T-cell (primary cell): ENCODE measurements at regions not wholly inside any gene's neighbourhood (a gene's known extent, or its start where the extent isn't known, plus 50 kb on each side); places are given as distances from the start of the nearest gene placed in this dataset.

Experiments used
- ATAC-seq, 4 experiments: fragments of 200-7000 bp in 3 of 4; fragments of 150-1000 bp in 1 of 4; cut with Tn5 transposase; replicated peaks in 1 of 4; 1 replicate in 3 of 4; 2 replicates in 1 of 4; pipeline ENCODE4 v1.10.0; 2021; ENCODE audit warnings: moderate library complexity in 3 of 4, mild to moderate bottlenecking in 2 of 4, moderate number of reproducible peaks in 1 of 4
- CTCF ChIA-PET, 2 donors: fragments of 300-600 bp; sonication (Branson Sonifier 250); formaldehyde crosslinking; loops; one replicate each; lab custom pipeline; 2022; ENCODE audit warnings: antibody characterized with exemption in 2 of 2; lab: Charles Lee
- POLR2A ChIA-PET, 2 donors: fragments of 300-600 bp; sonication (Branson Sonifier 250); formaldehyde crosslinking; loops; one replicate each; lab custom pipeline; 2022; ENCODE audit warnings: antibody characterized with exemption in 2 of 2; lab: Charles Lee
- DNase-seq, 35 experiments: peaks; one replicate each; pipeline versions ENCODE4 v3.0.0 to v3.0.0-alpha.2; 2013 to 2023
- H3K27ac ChIP-seq: one replicate; pipeline ENCODE4 v1.5.1; 2013; ENCODE audit warnings: low read length
- H3K27me3 ChIP-seq, 2 experiments: replicated peaks in 1 of 2; 1 replicate in 1 of 2; 2 replicates in 1 of 2; pipeline versions ENCODE4 v1.6.1 to v1.7.0; 2013; ENCODE audit warnings: low read length in 1 of 2, mixed read lengths in 1 of 2; ENCODE audit not compliant: control insufficient read depth in 2 of 2, insufficient read depth in 2 of 2; ENCODE audit errors: extremely low read depth in 1 of 2
- H3K36me3 ChIP-seq, 2 donors: 1 replicate in 1 of 2; 2 replicates in 1 of 2; pipeline versions ENCODE4 v1.6.1 to v1.7.0; 2013; ENCODE audit warnings: low read length in 1 of 2; ENCODE audit not compliant: control insufficient read depth in 2 of 2, insufficient read depth in 1 of 2; ENCODE audit errors: extremely low read depth in 1 of 2
- H3K4me1 ChIP-seq, 2 experiments: 1 replicate in 1 of 2; 2 replicates in 1 of 2; pipeline versions ENCODE4 v1.6.1 to v1.7.0; 2013; ENCODE audit warnings: low read length in 2 of 2, mixed read lengths in 1 of 2; ENCODE audit not compliant: insufficient read depth in 2 of 2, control insufficient read depth in 1 of 2; ENCODE audit errors: extremely low read depth in 1 of 2
- H3K4me3 ChIP-seq, 2 donors: 1 replicate in 1 of 2; 2 replicates in 1 of 2; pipeline versions ENCODE4 v1.5.1 to v1.7.0; 2013; ENCODE audit warnings: mild to moderate bottlenecking in 2 of 2, low read length in 1 of 2, moderate library complexity in 1 of 2; ENCODE audit not compliant: control insufficient read depth in 1 of 2; ENCODE audit errors: extremely low read depth in 1 of 2
- H3K9me3 ChIP-seq: 2 replicates; pipeline ENCODE4 v1.7.0; 2013
- H3K27ac Mint-ChIP-seq, 2 donors: one replicate each; pipeline ENCODE4 v1.8.0; 2020 to 2021; ENCODE audit warnings: mild to moderate bottlenecking in 2 of 2, mixed read lengths in 2 of 2
- H3K27me3 Mint-ChIP-seq, 2 donors: one replicate each; pipeline ENCODE4 v1.8.0; 2021 to 2022; ENCODE audit warnings: mixed read lengths in 2 of 2
- H3K36me3 Mint-ChIP-seq: one replicate; pipeline ENCODE4 v1.8.0; 2021; ENCODE audit warnings: mixed read lengths
- H3K4me1 Mint-ChIP-seq, 3 donors: one replicate each; pipeline ENCODE4 v1.8.0; 2020 to 2022; ENCODE audit warnings: mixed read lengths in 3 of 3, mild to moderate bottlenecking in 1 of 3
- H3K4me3 Mint-ChIP-seq, 3 donors: one replicate each; pipeline ENCODE4 v1.8.0; 2020 to 2022; ENCODE audit warnings: mild to moderate bottlenecking in 3 of 3, mixed read lengths in 3 of 3, moderate library complexity in 3 of 3
- H3K9me3 Mint-ChIP-seq, 3 donors: one replicate each; pipeline ENCODE4 v1.8.0; 2020 to 2022; ENCODE audit warnings: mixed read lengths in 3 of 3
- WGBS: methylation state at CpG from one replicate; pipeline ENCODE4 v1.1.5; 2013; ENCODE audit warnings: missing lambda C conversion rate; ENCODE audit not compliant: insufficient coverage; 5-methylcytosine and 5-hydroxymethylcytosine counted together

GRCh38 chr18:30139631-30140287, 902.8 kb downstream of the DSC3 start:
- WGBS, result 46% methylated on average over 3 of the region's 5 CpGs
- Mint-ChIP-seq H3K27me3 (no peaks in the 10 kb centered on the region), H3K36me3 (no peaks in the 10 kb centered on the region)

GRCh38 chr18:30135938-30136337, 906.6 kb downstream of the DSC3 start:
- DNase-seq (no peak), ATAC-seq (no peak)
- Histone ChIP-seq H3K4me3 (no peak overlapping the region), H3K4me1 (no peaks in the 10 kb centered on the region), H3K36me3 (no peaks in the 10 kb centered on the region), H3K9me3 (no peaks in the 10 kb centered on the region), H3K27me3 (no peaks in the 10 kb centered on the region), H3K27ac (no peak overlapping the region)
- Mint-ChIP-seq H3K4me3 (no peak overlapping the region), H3K36me3 (no peaks in the 10 kb centered on the region), H3K27ac (no peak overlapping the region), H3K27me3 (no peaks in the 10 kb centered on the region), H3K9me3 (peaks cover 17 to 20% (median 20%) of the 10 kb centered on the region in 3 donors), H3K4me1 (no peaks in the 10 kb centered on the region)
- CTCF ChIA-PET, result no interaction called here
- 80% methylated on average over 2 of the region's 4 CpGs for WGBS
- POLR2A ChIA-PET, result no interaction called here

More at GRCh38 chr18:30139631-30140287, 902.8 kb downstream of the DSC3 start:
- Histone ChIP-seq H3K4me1 (no peaks in the 10 kb centered on the region), H3K36me3 (no peaks in the 10 kb centered on the region), H3K4me3 (no peak overlapping the region), H3K9me3 (no peaks in the 10 kb centered on the region), H3K27me3 (no peaks in the 10 kb centered on the region), H3K27ac (no peak overlapping the region)
- H3K27ac Mint-ChIP-seq, result no peak overlapping the region
- H3K9me3 Mint-ChIP-seq, result peaks cover 13 to 24% (median 19%) of the 10 kb centered on the region in 3 donors
- DNase-seq (no peak), ATAC-seq (no peak)
- no peaks in the 10 kb centered on the region for H3K4me1 Mint-ChIP-seq
- H3K4me3 Mint-ChIP-seq, result no peak overlapping the region
- POLR2A ChIA-PET, result no interaction called here
- CTCF ChIA-PET, result no interaction called here

- Histone ChIP-seq H3K9me3 (no peaks in the 10 kb centered on the region), H3K27me3 (no peaks in the 10 kb centered on the region), H3K36me3 (no peaks in the 10 kb centered on the region), H3K4me3 (no peak overlapping the region), H3K4me1 (no peaks in the 10 kb centered on the region), H3K27ac (no peak overlapping the region)
- ChIA-PET CTCF (no interaction called here), POLR2A (no interaction called here)
- WGBS, result 50% methylated on average over 1 of the region's 2 CpGs
- no peak overlapping the region for H3K4me3 Mint-ChIP-seq
- H3K27me3 Mint-ChIP-seq, result no peaks in the 10 kb centered on the region
- DNase-seq (no peak), ATAC-seq (no peak)
- no peak overlapping the region for H3K27ac Mint-ChIP-seq
- peaks cover 17 to 24% (median 22%) of the 10 kb centered on the region in 3 donors for H3K9me3 Mint-ChIP-seq
- no peaks in the 10 kb centered on the region for H3K36me3 Mint-ChIP-seq
- H3K4me1 Mint-ChIP-seq, result no peaks in the 10 kb centered on the region
Measured at GRCh38 chr18:30134020-30134419, 908.5 kb downstream of the DSC3 start.

GRCh38 chr18:30132959-30133358, 909.6 kb downstream of the DSC3 start:
- no peaks in the 10 kb centered on the region for H3K36me3 ChIP-seq
- ATAC-seq (no peak), DNase-seq (no peak)
- Mint-ChIP-seq H3K36me3 (no peaks in the 10 kb centered on the region), H3K27ac (no peak overlapping the region), H3K4me3 (no peak overlapping the region), H3K4me1 (no peaks in the 10 kb centered on the region), H3K27me3 (no peaks in the 10 kb centered on the region), H3K9me3 (peaks cover 22 to 25% (median 24%) of the 10 kb centered on the region in 3 donors)
- ChIA-PET CTCF (no interaction called here), POLR2A (interaction anchor here in 1 of 2 donors (0.7 kb wide), 1 partner anchor 21 kb away, joined by 3 read pairs; no protein-coding TSS in a partner anchor)
- H3K4me1 ChIP-seq, result no peaks in the 10 kb centered on the region
- H3K27ac ChIP-seq, result no peak overlapping the region
- H3K9me3 ChIP-seq, result no peaks in the 10 kb centered on the region
- no peaks in the 10 kb centered on the region for H3K27me3 ChIP-seq
- WGBS, result no CpG with 5 or more reads among the region's 1 CpG
- H3K4me3 ChIP-seq, result no peak overlapping the region

- Histone ChIP-seq H3K36me3 (no peaks in the 10 kb centered on the region), H3K27me3 (no peaks in the 10 kb centered on the region), H3K9me3 (no peaks in the 10 kb centered on the region), H3K4me3 (no peak overlapping the region), H3K27ac (no peak overlapping the region), H3K4me1 (no peaks in the 10 kb centered on the region)
- no peaks in the 10 kb centered on the region for H3K4me1 Mint-ChIP-seq
- POLR2A ChIA-PET, result no interaction called here
- H3K27ac Mint-ChIP-seq, result no peak overlapping the region
- H3K27me3 Mint-ChIP-seq, result no peaks in the 10 kb centered on the region
- ATAC-seq (no peak), DNase-seq (no peak)
- H3K4me3 Mint-ChIP-seq, result no peak overlapping the region
- peaks cover 10 to 30% (median 14%) of the 10 kb centered on the region in 3 donors for H3K9me3 Mint-ChIP-seq
- no CpG with 5 or more reads among the region's 1 CpG for WGBS
- CTCF ChIA-PET, result no interaction called here
- no peaks in the 10 kb centered on the region for H3K36me3 Mint-ChIP-seq
Measured at GRCh38 chr18:30121397-30121796, 921.1 kb downstream of the DSC3 start.

- Mint-ChIP-seq H3K27me3 (no peaks in the 10 kb centered on the region), H3K4me1 (no peaks in the 10 kb centered on the region), H3K27ac (no peak overlapping the region), H3K36me3 (no peaks in the 10 kb centered on the region), H3K9me3 (peaks cover 4 to 19% (median 15%) of the 10 kb centered on the region in 3 donors), H3K4me3 (no peak overlapping the region)
- H3K9me3 ChIP-seq, result peaks cover 2% of the 10 kb centered on the region
- no peak overlapping the region for H3K4me3 ChIP-seq
- POLR2A ChIA-PET, result no interaction called here
- no peaks in the 10 kb centered on the region for H3K27me3 ChIP-seq
- H3K4me1 ChIP-seq, result no peaks in the 10 kb centered on the region
- ATAC-seq (no peak), DNase-seq (no peak)
- CTCF ChIA-PET, result no interaction called here
- H3K27ac ChIP-seq, result no peak overlapping the region
- H3K36me3 ChIP-seq, result no peaks in the 10 kb centered on the region
Measured at GRCh38 chr18:30113454-30113853, 929.1 kb downstream of the DSC3 start.

GRCh38 chr18:30106356-30106755, 936.2 kb downstream of the DSC3 start:
- no peak overlapping the region for H3K27ac Mint-ChIP-seq
- ChIA-PET POLR2A (no interaction called here), CTCF (no interaction called here)
- Histone ChIP-seq H3K9me3 (no peaks in the 10 kb centered on the region), H3K4me1 (no peaks in the 10 kb centered on the region), H3K36me3 (no peaks in the 10 kb centered on the region), H3K4me3 (no peak overlapping the region), H3K27me3 (no peaks in the 10 kb centered on the region), H3K27ac (no peak overlapping the region)
- peaks cover 4 to 15% (median 10%) of the 10 kb centered on the region in 3 donors for H3K9me3 Mint-ChIP-seq
- H3K4me1 Mint-ChIP-seq, result no peaks in the 10 kb centered on the region
- WGBS, result no CpG with 5 or more reads among the region's 1 CpG
- ATAC-seq, result no peak
- no peak overlapping the region for H3K4me3 Mint-ChIP-seq
- no peaks in the 10 kb centered on the region for H3K27me3 Mint-ChIP-seq
- no peaks in the 10 kb centered on the region for H3K36me3 Mint-ChIP-seq
- DNase-seq, result no peak
